SIG-M5 (cell line): ENCODE measurements at regions not wholly inside any gene's neighbourhood (a gene's known extent, or its start where the extent isn't known, plus 50 kb on each side); places are given as distances from the start of the nearest gene placed in this dataset.
"Not testable (repeated sequence)": the region's sequence is repeated elsewhere in the genome, so short reads cannot be mapped to it uniquely, and the experiment has no call there.

ENCODE experiments used
- DNase-seq: peaks from one replicate; lab custom pipeline; 2025; lab: John Stamatoyannopoulos, UW

DNA sequence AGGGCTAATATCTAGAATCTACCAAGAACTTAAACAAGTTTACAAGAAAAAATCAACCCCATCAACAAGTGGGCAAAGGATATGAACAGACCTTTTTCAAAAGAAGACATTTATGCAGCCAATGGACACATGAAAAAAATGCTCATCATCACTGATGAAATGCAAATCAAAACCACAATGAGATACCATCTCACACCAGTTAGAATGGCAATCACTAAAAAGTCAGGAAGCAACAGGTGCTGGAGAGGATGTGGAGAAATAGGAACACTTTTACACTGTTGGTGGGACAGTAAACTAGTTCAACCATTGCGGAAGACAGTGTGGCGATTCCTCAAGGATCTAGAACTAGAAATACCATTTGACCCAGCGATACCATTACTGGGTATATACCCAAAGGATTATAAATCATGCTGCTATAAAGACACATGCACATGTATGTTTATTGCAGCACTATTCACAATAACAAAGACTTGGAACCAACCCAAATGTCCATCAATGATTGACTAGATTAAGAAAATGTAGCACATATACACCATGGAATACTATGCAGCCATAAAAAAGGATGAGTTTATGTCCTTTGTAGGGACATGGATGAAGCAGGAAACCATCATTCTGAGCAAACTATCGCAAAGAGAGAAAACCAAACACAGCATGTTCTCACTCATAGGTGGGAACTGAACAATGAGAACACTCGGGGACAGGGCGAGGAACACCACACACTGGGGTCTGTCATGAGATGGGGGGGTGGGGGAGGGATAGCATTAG, 1267.9 kb upstream of the ZEB2 start:
- DNase-seq = not testable (repeated sequence)

DNA sequence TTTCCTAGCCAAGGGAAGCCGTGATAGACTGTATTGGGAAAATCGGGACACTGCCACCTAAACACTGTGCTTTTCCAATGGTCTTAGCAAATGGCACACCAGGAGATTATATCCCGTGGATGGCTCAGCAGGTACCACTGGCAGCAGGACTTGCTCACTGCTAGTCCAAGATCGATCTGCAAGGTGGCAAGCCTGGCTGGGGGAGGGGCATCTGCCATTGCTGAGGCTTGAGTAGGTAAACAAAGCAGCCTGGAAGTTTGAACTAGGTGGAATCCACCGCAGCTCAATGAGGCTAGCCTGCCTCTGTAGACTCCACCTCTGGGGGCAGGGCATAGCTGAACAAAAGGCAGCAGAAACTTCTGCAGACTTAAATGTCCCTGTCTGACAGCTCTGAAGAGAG, 1262.7 kb upstream of the ZEB2 start:
- DNase-seq = not testable (repeated sequence)

DNA sequence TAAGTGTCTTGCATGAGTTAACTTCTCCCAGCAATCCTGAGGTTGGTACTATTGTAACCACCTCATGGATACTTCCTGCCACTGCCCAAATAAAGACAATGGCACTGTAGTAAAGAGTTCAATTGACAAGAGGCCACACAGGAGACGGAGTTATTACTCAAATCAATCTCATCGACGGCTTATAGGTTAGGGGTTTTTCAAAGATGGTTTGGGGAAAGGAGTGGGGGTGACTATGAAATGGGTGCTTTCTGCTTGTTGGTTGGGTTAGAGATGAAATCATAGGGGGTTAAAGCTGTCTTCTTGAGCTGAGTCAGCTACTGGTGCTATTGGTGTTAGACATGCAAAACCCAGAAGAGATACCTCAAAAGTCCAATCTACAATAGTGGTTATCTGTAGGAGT, 1258.0 kb upstream of the ZEB2 start:
- no peak for DNase-seq

DNA sequence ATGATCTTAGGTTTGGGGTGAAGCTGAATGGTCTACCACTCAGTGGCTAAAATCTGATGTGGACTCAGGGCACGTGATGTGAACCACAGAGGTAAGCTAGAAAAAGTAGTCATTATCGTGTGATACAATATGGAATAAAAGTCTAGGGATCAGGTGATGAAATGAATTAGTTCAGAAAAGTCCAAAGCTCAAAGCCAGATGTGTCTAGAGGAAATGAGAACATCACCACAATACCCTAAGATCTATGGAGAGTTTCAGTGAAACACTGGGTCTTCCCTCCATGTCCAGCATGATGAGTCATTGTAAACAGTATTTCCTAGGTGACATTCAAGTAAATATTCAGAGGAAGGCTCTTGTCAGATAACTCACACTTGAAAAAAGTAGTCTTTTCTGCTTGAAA, 1257.4 kb upstream of the ZEB2 start:
- no peak for DNase-seq

DNA sequence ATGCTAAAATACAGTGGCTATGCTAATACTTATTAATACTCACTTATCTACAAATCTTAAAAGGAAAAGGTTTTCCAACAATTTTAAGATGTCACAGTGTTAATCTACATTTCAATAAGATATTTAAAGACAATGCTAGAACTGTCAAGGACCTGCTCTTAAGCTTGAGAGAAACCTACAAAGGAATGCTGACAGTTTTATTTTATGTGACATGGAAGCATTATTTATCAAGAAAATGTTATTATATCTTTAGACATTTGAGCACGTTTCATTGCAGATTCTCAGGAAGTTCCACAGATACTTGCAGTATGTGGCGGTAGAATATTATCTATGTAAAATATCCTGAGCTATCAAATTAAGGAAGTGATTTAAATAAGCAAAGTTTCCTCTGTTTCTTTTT, 1255.7 kb upstream of the ZEB2 start:
- DNase-seq = no peak

DNA sequence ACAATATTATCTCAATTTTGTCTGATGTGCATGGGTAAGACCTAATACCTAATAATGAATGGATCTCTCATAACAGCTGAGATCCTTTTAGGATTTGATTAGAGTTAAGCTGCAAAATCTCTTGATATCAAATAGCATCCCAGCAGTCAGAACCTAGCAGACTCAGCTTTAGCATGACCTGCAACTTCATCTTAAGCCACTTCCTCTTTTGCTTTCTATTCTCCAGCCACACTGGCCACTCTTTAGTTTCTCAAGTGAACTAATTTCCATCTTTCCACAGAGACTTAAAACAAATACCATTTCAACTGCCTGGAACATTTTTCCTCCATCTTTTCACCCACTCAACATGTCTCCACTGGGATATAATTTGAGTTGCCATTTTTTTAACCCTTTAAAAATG, 1251.6 kb upstream of the ZEB2 start:
- no peak for DNase-seq

DNA sequence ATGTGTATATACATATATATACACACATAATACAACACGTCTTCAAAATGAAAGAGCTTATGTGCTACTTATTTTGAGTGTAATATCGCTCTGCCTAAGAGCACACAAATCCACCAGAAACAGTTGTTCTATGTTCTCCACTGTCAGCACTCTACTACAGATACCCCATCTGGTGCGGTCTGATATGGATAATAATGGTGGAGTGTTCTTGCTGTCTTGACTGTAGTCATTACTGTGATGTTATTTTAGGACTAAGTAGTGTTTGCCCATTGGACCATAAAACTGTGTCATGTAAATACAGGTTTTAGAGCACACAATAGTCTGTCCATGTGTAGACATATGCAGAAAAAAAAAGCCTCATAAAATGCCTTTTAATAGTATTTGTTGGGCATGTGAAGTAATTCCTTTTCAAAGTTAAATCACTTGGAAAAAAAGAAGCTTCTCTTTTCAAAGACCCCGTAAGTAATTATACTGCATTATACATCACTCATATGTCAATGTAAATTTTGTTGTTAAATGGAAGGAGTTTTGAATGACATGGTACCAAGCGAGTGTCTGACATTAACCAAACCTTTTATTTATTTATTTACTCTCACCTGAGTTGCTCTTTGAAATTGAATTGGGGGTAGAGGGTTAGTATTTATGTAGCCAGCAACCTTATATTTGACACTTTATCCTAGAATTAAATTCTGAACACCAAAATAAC, 1249.2 kb upstream of the ZEB2 start:
- DNase-seq = no peak

DNA sequence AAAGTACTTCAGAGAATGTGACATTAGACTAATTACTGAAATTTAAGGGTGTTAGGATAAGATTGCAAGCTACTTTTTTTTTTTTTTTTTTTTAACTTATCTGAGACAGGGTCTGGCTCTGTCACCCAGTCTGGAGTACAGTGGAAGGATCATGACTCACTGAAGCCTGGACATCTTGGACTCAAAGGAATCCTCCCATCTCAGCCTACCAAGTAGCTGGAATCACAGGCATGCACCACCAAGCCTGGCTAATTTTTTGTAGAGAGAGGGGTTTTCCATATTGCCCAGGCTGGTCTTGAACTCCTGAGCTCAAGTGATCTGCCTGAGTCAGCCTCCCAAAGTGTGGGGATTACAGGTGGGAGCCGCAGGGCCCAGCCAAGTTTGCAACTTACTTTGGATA, 1246.0 kb upstream of the ZEB2 start:
- no peak for DNase-seq

DNA sequence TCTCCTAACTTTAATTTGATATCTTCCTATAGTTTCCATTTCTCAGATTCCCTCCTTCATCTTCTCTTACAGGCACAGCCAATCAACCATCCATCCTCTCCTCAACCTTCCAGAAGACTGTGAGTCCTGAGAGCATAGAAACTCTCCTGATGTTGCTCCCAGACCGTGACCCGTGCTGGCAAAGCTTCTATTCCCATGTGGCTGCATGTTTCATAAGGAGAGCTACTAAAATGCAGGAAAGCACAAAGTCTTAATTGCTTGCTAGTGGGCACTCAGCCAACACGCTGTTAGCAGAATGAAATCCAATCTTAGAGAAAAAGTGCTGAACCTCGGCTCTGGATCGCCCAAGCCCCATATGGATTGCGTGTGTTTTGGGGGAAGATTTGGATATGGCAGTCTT, 1244.7 kb upstream of the ZEB2 start:
- no peak for DNase-seq

DNA sequence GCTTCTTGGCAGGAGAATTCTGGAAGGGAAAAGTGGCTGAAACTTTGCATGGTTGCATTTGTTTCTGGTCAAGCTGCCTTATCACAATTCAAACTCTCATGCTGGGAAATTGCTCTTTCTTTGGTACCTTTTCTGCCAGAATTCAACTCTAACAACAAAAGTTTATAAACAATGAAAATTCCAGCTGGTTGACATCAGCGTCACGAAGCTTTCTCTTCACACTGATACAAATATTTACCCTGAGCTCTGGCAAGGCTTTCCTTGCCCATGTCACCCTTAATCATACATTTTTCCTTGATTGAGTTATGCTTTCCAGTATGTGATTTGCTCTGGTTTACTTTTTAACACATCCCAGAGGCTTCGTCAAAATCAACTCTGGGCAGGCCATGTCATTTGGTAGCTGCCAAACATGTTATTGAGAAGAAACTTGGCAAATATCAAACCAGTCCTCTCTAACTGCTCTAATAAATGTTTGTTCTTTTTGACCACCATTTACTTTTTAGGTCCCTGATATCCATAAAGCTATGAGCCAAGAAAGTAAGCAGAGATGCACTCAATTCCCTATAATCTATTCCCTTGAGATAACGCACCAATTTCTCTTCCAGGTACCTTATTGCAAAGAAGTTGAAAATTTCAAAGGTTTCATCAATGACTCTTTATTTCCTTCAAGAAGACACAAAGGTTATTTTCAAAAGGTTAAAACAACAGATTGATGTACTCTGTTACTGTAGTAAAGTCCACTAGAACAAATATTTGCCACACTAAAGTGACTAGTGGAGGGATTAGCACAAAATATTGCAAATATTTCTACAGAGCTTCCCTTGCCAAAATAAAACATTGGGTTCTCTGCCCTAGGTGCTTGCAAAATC, 1241.1 kb upstream of the ZEB2 start:
- DNase-seq = no peak

DNA sequence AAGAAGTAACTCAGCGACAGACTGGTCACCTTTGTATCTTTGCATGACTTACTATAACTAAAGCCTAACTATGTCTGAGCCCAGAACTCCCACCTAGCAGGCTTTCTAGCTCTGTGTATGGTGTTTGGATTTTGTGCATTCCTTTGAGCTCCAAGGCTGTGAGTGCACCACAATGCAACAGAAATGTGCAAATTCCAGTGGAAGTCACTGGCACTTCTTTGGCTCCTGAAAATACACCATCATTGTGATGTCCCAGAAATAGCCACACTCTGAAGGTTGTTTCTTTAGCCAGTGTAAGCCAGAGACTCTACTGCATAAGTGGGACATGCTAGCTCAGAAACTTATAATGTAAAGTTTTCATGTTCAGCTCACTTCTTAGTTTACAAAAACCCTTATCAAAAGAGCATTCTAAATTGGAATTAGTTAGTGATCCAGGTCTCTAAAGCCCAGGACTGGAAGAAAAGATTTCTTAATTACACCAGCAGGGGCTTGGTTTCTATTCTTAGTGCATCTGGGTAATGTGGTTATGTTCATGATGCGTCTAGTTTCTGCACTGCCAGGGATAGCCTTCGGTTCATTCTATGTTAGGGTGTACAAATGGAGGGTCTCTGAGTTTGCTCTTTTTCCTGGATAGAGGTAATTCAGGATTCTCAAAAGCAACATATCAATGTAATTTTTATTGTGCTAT, 1239.5 kb upstream of the ZEB2 start:
- DNase-seq = no peak

DNA sequence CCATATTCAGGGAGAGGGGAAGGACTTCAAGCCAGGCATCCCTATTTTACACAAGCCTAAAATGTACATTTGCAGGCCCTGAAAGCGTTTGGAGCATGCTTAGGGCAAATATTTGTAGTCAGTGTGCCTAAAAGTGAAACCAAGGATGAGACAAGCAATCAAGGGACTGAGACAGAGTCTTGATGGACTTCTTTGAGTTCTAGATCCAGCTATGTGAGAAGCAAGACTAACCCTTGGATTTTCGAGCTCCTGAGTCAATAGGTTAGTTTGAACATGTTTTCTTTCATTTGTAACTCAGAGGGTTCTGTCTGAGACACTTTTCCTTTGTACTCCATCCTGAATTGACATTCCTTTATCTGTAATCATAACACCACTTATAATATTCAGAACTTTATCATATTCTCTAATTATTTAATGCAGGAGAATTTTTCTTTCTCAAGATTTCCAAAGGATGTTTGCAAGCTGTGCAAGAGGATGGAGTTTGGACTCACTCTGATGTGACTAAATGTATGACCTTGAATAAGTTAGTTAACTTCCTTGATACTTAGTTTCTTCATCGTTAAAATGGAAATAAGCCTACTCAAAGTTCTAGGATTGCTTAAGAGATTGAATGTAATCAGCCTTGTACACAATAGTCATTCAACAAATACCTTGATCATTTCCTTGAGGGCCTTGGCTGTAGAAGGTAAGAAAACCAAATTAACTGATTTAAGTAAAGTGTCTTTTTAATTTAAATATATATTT, 1237.8 kb upstream of the ZEB2 start:
- no peak for DNase-seq

DNA sequence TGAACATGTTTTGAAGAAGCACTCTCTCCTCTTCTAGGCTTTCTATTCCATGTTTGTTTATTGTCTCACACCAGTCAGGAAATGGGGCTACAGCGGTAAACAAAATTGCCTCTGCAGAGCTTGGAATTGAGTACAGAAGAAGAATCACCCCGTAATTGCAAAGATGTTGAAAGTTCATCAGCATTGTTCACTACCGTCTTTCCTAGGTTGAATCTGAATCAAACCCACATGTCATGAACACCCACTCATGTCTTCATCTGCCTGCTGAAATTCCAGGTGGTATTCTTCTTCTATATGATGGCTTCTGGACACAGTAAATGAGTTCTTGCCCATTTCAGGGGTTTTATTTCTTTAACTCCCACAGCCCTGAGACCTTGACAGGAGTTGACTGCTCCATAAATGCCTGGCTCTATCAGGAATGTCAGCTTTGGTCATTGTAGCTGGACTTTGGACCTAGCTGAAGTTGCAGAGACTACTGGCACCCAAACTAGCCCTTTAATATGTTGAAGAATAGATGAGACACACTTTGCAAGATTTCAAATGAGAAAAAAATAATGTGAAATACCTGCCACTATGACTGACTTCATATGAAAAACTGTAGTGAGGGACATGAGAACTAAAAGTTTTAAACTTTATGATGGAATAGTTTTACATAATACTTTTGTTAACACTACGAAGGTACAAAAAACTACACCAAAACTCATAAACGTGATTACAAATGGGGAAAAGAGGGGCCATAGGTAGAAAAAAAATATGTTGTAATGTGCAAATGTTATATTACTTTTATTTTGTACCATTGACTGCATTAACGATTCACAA, 1235.3 kb upstream of the ZEB2 start:
- DNase-seq = no peak

DNA sequence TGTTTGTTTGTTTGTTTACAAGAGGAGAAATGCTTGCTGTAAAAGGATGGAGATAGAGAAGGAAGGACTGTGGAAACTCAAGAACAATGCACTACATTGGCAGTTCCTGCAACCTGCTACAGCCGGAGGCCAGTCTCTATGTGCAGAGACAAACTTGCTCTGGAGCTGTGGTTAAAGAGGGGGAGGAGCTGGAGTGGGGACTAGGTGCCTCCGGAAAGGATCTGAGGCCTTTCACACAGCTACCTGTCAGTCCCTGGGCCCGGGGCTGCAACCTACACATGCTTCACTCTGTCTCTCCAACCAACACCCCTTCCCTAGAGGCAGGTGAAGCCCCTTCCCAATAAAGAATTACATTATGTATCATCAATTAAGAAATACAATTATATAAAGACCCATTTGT, 1234.0 kb upstream of the ZEB2 start:
- no peak for DNase-seq

DNA sequence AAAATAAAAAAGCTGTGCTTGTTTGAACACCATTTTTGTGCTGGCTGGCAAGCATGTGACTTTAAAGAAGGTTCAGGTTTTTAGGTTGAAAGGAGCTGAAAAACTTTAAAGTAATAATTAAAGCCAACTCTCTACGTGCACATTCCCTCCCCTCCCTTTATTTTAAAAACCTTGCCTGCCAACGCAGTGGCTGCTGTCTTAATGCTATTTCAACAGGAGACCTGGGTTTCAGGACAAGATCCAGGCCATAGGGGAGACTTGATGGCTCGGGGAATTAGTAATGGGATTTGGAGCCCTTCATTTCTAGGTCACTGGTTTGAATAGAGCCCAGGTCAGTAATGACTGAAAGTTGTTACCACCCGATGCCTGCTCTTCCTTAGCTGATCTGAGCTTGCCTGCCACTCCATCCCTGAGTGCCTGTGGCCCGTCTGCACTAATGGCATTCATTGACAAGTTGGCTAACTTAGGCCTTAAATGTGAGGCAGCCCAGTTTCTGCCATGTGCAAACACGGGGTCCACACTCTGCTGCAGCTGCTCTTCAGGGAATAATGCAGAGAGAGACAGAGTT, 1233.2 kb upstream of the ZEB2 start:
- no peak for DNase-seq

DNA sequence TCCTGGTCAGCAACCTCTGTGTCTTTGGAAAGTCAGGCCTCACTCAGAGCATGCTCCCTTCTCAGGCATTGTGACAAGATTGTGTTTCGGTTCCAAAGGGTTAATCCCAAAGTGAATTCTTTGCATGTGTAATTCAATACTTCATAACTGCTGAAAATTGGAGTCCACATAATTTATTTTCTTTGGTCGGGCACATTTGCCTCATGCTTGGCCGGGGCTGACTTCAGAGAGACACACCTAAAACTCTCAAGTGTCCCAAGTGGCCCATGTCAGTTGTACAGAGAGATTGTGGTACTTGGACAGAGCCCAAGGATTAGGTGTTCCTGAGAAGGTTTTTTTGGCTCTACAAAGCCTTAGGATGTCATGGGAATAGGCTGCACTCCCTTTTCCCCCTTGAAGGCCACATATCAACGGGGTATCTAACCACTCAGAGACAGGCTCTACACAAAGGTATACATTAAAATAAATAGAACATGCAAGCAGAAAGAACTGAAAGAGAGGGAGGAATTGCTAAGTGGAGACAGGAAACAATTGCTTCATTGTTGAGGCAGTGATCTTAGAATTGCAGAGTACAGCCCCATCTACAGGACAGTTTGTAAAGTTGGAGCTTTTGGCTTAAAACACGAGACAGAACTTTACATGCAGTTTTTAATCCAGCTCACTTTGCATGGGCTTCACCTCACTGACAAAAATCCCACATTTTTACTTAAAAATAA, 1232.3 kb upstream of the ZEB2 start:
- DNase-seq = peak; percentile 15

DNA sequence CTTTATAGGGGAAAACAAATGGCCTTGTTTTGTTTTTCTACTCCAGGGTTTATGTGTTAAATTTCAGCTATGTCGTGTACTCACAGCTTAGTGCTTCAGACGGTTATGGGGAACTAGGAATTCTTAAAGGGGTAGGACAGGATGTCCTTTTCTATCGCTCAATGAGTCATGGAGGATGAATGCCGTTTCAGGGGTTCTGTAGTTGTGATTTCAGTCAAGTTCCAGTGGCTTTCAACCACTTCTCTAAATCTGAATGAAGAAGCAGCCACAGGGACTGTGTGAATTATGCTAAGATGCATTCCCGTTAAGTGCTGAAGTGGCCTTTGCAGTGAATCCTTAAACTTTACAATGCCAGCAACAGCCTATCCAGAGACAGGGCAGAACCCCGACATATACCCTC, 1231.7 kb upstream of the ZEB2 start:
- peak; percentile 89 for DNase-seq

DNA sequence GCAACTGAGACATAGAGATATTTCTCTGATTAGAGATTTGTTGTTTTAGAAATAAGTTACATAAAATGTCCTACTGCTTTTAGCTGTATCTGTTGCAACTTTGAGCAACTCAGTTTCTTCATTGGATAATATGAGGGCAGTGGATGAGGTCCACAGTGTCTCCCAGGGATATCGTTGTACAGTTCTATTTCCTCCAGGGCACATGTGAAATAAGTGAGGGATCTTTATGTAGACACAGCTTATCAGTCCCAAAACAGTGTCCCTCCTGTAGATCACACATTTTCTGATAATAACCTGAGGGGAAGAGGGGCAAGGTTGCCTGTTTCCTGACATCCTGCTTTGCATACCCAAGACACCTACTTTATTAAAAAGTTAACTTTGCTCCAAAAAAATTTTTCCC, 1231.2 kb upstream of the ZEB2 start:
- DNase-seq = no peak

DNA sequence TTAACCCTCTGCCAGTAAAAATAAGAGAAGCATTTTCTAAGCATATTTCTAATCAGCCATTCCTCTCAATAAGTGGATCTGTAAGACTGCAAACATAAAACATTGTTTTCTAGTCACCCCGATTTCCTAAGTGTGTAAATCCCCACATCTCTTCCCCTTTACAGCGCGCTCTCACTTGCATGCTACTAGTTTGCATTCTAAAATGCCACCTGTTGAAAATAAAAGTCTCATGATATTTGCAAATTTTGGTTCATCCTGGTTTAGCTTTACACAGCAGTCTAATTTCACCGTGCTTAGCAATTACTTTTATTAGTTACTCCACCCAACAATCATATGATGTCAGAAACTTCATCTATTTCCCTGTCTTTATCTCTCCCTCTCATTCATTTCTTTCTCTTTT, 1230.7 kb upstream of the ZEB2 start:
- DNase-seq = no peak

DNA sequence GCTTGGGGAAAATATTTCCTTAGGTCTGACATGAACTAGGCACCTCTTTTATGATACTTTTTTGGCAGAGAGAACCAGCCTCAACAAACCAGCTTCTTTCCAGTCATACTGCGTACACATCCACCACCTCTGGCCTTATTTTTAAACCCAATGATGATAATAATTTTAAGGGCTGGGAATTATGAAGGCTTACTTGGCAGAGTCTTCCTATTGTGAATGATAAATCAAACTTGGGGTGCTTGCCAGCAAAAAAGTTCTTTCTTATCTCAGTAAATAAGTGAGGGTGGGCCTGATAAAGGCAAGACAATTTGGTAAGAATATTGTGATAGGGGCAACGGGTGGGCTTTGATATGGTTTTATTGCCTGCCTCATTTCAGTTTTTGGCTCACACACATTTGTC, 1230.2 kb upstream of the ZEB2 start:
- no peak for DNase-seq
